ENCODE measurements at regions not wholly inside any gene's neighbourhood (a gene's known extent, or its start where the extent isn't known, plus 50 kb on each side); places are given as distances from the start of the nearest gene placed in this dataset.

- TF ChIP-seq, protein P1, sequence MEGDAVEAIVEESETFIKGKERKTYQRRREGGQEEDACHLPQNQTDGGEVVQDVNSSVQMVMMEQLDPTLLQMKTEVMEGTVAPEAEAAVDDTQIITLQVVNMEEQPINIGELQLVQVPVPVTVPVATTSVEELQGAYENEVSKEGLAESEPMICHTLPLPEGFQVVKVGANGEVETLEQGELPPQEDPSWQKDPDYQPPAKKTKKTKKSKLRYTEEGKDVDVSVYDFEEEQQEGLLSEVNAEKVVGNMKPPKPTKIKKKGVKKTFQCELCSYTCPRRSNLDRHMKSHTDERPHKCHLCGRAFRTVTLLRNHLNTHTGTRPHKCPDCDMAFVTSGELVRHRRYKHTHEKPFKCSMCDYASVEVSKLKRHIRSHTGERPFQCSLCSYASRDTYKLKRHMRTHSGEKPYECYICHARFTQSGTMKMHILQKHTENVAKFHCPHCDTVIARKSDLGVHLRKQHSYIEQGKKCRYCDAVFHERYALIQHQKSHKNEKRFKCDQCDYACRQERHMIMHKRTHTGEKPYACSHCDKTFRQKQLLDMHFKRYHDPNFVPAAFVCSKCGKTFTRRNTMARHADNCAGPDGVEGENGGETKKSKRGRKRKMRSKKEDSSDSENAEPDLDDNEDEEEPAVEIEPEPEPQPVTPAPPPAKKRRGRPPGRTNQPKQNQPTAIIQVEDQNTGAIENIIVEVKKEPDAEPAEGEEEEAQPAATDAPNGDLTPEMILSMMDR (IDR thresholded peaks at IDR 0.05; ENCODE audit: insufficient read depth, low read depth, low read length) = no peak
- TF ChIP-seq EZH2 (IDR thresholded peaks at IDR 0.05; ENCODE audit: insufficient read depth, low read length) = no peak
Measured at GRCh38 chr21:28738882-28739281, 253.8 kb downstream of the LTN1 start.
